Adrenal gland (tissue), 5 donors: ENCODE measurements at regions not wholly inside any gene's neighbourhood (a gene's known extent, or its start where the extent isn't known, plus 50 kb on each side); places are given as distances from the start of the nearest gene placed in this dataset.

Source experiments
- CTCF ChIP-seq, 6 experiments: fragments of 450-650 bp in 4 of 6; fragments of 200-600 bp in 2 of 6; sonication (generic) in 1 of 6; IDR thresholded peaks; 1 replicate in 5 of 6; 2 replicates in 1 of 6; pipeline versions ENCODE4 v1.5.1 to v1.8.0; 2016 to 2021; ENCODE audit warnings: antibody characterized with exemption in 6 of 6, mild to moderate bottlenecking in 2 of 6, moderate library complexity in 1 of 6
- POLR2A ChIP-seq, 2 donors: fragments of 450-650 bp; IDR thresholded peaks; one replicate each; pipeline ENCODE4 v1.6.1; 2017; ENCODE audit warnings: antibody characterized with exemption in 2 of 2, mild to moderate bottlenecking in 2 of 2, moderate library complexity in 1 of 2
- donor health status: DM: no; HTN: no; CAD: no.

GRCh38 chr18:6476880-6477279, 62.2 kb upstream of the L3MBTL4 start:
- TF ChIP-seq CTCF (IDR thresholded peaks at IDR 0.05) (no peak), POLR2A (IDR thresholded peaks at IDR 0.05) (no peak)
